ENCODE measurements at regions not wholly inside any gene's neighbourhood (a gene's known extent, or its start where the extent isn't known, plus 50 kb on each side); places are given as distances from the start of the nearest gene placed in this dataset.

DNA sequence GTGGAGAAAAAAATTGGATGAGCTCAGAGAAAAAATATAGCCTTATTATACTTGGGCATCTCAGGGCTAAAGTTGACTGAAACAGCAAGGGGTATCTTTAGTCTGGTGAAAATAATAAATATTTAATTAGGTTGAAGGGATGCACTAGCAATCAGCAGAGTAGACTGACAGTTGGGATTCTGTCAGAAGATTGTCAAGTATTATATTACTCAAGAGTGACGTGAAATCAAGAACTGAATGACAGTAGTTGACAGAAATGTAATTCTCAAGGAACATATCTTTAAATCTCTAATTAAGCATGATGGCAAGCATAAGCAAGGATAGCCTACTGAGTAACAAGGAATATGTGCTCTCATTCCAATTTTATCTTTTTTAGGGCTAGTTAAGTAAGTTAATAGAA, 1301.1 kb downstream of the DSC3 start:
- no peaks in the 10 kb centered on the region for H3K79me2 ChIP-seq (ENCODE audit: low read depth)
- no peaks in the 10 kb centered on the region for H4K20me1 ChIP-seq (ENCODE audit: low read depth)
- no peaks in the 10 kb centered on the region for H3F3A ChIP-seq (ENCODE audit: low read depth)
- H3K36me3 ChIP-seq = no peaks in the 10 kb centered on the region
- H3K27ac ChIP-seq = no peak overlapping the region
- H3K27ac Mint-ChIP-seq = no peak overlapping the region
- H3K27me3 Mint-ChIP-seq (ENCODE audit: insufficient read depth, low read depth) = no peaks in the 10 kb centered on the region
- no peak overlapping the region for H3K9ac ChIP-seq
- H3K36me3 Mint-ChIP-seq = no peaks in the 10 kb centered on the region
- H3K4me1 ChIP-seq = no peaks in the 10 kb centered on the region
- no peak overlapping the region for H2AFZ ChIP-seq (replicated peaks)
- H3K4me3 Mint-ChIP-seq = no peak overlapping the region
- H3K4me2 ChIP-seq = no peak overlapping the region
- H3K9me3 ChIP-seq (ENCODE audit: low read depth) = no peaks in the 10 kb centered on the region
- H3K4me3 ChIP-seq = no peak overlapping the region
- TF ChIP-seq, protein P1, sequence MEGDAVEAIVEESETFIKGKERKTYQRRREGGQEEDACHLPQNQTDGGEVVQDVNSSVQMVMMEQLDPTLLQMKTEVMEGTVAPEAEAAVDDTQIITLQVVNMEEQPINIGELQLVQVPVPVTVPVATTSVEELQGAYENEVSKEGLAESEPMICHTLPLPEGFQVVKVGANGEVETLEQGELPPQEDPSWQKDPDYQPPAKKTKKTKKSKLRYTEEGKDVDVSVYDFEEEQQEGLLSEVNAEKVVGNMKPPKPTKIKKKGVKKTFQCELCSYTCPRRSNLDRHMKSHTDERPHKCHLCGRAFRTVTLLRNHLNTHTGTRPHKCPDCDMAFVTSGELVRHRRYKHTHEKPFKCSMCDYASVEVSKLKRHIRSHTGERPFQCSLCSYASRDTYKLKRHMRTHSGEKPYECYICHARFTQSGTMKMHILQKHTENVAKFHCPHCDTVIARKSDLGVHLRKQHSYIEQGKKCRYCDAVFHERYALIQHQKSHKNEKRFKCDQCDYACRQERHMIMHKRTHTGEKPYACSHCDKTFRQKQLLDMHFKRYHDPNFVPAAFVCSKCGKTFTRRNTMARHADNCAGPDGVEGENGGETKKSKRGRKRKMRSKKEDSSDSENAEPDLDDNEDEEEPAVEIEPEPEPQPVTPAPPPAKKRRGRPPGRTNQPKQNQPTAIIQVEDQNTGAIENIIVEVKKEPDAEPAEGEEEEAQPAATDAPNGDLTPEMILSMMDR (IDR thresholded peaks at IDR 0.05) = no peak
- no peak for TF ChIP-seq EZH2phosphoT487 (IDR thresholded peaks at IDR 0.05)
- no peaks in the 10 kb centered on the region for H3K4me1 Mint-ChIP-seq
- DNase-seq (ENCODE audit: low spot score) = no peak
- peaks cover 2% of the 10 kb centered on the region for H3K9me3 Mint-ChIP-seq
- H3K27me3 ChIP-seq = no peaks in the 10 kb centered on the region

DNA sequence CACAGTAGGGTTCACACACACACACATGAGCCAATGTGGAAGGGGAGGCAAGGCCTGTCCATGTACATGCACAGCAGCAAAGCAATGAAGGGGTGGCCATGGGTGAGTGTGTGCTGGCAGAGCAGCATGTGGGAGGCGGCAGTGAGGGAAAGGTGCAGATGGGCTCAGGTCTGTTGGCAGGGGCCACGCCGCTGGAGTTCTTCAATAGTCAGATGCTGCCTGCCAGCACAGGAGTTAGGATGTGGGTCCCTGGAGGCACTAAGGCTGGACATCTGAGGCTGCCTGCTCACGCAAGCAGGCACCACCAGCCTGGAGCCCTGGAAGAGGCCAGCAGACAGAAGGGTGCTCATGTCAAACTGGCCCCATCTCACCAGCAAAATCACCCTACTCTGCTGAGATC, 1304.9 kb downstream of the DSC3 start:
- Mint-ChIP-seq H3K4me3 (no peak overlapping the region), H3K36me3 (no peaks in the 10 kb centered on the region), H3K4me1 (no peaks in the 10 kb centered on the region), H3K9me3 (peaks cover 2% of the 10 kb centered on the region), H3K27ac (no peak overlapping the region), H3K27me3 (ENCODE audit: insufficient read depth, low read depth) (no peaks in the 10 kb centered on the region)
- no peaks in the 10 kb centered on the region for H3K9me3 ChIP-seq (ENCODE audit: low read depth)
- no peak overlapping the region for H2AFZ ChIP-seq (replicated peaks)
- no peak overlapping the region for H3K4me2 ChIP-seq
- H3K36me3 ChIP-seq = no peaks in the 10 kb centered on the region
- H3F3A ChIP-seq (ENCODE audit: low read depth) = no peaks in the 10 kb centered on the region
- TF ChIP-seq EZH2phosphoT487 (IDR thresholded peaks at IDR 0.05) (no peak), EZH2 (IDR thresholded peaks at IDR 0.05) (no peak)
- TF ChIP-seq, protein P1 (IDR thresholded peaks at IDR 0.05) = no peak
- no peaks in the 10 kb centered on the region for H4K20me1 ChIP-seq (ENCODE audit: low read depth)
- H3K4me1 ChIP-seq = no peaks in the 10 kb centered on the region
- no peak overlapping the region for H3K27ac ChIP-seq
- H3K27me3 ChIP-seq = no peaks in the 10 kb centered on the region
- H3K79me2 ChIP-seq (ENCODE audit: low read depth) = no peaks in the 10 kb centered on the region
- DNase-seq (ENCODE audit: low spot score) = no peak
- H3K4me3 ChIP-seq = no peak overlapping the region
- no peak overlapping the region for H3K9ac ChIP-seq

DNA sequence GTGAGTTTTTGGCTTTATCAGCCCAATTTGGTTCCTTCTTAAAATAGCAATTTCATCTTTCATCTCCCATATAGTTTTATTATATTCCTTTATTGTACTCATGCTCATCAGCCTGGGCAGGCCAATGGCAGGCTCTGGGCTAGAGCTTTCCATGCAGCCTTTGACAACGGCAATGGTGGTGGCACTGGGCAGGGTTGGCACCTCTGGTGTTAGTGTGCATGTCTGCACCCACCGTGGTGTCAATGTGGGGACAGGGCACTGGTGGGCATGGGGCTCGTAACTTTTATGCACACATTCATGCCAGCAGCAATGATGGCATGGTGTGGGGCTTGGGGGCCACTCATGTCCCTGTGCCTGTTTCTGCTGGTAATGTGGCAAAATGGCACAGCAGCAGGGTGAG, 1305.4 kb downstream of the DSC3 start:
- Histone ChIP-seq H3K36me3 (no peaks in the 10 kb centered on the region), H2AFZ (replicated peaks) (no peak overlapping the region), H3K4me3 (no peak overlapping the region), H3K4me2 (no peak overlapping the region), H3K9me3 (ENCODE audit: low read depth) (no peaks in the 10 kb centered on the region), H3F3A (ENCODE audit: low read depth) (no peaks in the 10 kb centered on the region), H3K4me1 (no peaks in the 10 kb centered on the region), H3K27me3 (no peaks in the 10 kb centered on the region), H4K20me1 (ENCODE audit: low read depth) (no peaks in the 10 kb centered on the region), H3K79me2 (ENCODE audit: low read depth) (no peaks in the 10 kb centered on the region), H3K9ac (no peak overlapping the region), H3K27ac (no peak overlapping the region)
- Mint-ChIP-seq H3K4me3 (no peak overlapping the region), H3K27ac (no peak overlapping the region), H3K4me1 (no peaks in the 10 kb centered on the region), H3K36me3 (no peaks in the 10 kb centered on the region), H3K9me3 (peaks cover 2% of the 10 kb centered on the region), H3K27me3 (ENCODE audit: insufficient read depth, low read depth) (no peaks in the 10 kb centered on the region)
- DNase-seq (ENCODE audit: low spot score) = no peak
- TF ChIP-seq, protein P1 (IDR thresholded peaks at IDR 0.05) = no peak
- TF ChIP-seq EZH2 (IDR thresholded peaks at IDR 0.05) = no peak
- no peak for TF ChIP-seq EZH2phosphoT487 (IDR thresholded peaks at IDR 0.05)

DNA sequence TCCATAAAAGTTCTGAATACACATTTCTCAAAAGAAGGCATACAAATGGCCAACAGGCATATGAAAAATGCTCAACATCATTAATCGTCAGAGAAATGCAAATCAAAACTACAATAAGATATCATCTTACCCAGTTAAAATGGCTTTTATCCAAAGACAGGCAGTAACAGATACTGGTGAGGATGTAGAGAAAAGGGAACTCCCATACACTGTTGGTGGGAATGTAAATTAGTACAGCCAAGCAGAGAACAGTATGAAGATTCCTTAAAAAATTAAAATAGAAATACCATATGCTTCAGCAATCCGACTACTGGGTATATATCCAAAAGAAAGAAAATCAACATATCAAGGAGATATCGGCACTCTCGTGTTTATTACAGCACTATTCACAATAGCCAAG, 1312.5 kb downstream of the DSC3 start:
- Histone ChIP-seq H3K79me2 (ENCODE audit: low read depth) (no peaks in the 10 kb centered on the region), H3K9ac (no peak overlapping the region), H3K4me3 (no peak overlapping the region), H4K20me1 (ENCODE audit: low read depth) (no peaks in the 10 kb centered on the region), H3F3A (ENCODE audit: low read depth) (no peaks in the 10 kb centered on the region), H3K27ac (no peak overlapping the region), H3K36me3 (no peaks in the 10 kb centered on the region), H3K4me1 (no peaks in the 10 kb centered on the region), H3K4me2 (no peak overlapping the region), H3K27me3 (no peaks in the 10 kb centered on the region), H2AFZ (replicated peaks) (no peak overlapping the region), H3K9me3 (ENCODE audit: low read depth) (no peaks in the 10 kb centered on the region)
- H3K9me3 Mint-ChIP-seq = peaks cover 10% of the 10 kb centered on the region
- DNase-seq (ENCODE audit: low spot score) = no peak
- TF ChIP-seq, protein P1 (IDR thresholded peaks at IDR 0.05) = no peak
- TF ChIP-seq EZH2 (IDR thresholded peaks at IDR 0.05) (no peak), EZH2phosphoT487 (IDR thresholded peaks at IDR 0.05) (no peak)
- no peaks in the 10 kb centered on the region for H3K27me3 Mint-ChIP-seq (ENCODE audit: insufficient read depth, low read depth)
- no peak overlapping the region for H3K4me3 Mint-ChIP-seq
- H3K4me1 Mint-ChIP-seq = no peaks in the 10 kb centered on the region
- no peaks in the 10 kb centered on the region for H3K36me3 Mint-ChIP-seq
- no peak overlapping the region for H3K27ac Mint-ChIP-seq
